ENCODE measurements at regions not wholly inside any gene's neighbourhood (a gene's known extent, or its start where the extent isn't known, plus 50 kb on each side); places are given as distances from the start of the nearest gene placed in this dataset.
"Not testable (repeated sequence)": the region's sequence is repeated elsewhere in the genome, so short reads cannot be mapped to it uniquely, and the experiment has no call there.

DNA sequence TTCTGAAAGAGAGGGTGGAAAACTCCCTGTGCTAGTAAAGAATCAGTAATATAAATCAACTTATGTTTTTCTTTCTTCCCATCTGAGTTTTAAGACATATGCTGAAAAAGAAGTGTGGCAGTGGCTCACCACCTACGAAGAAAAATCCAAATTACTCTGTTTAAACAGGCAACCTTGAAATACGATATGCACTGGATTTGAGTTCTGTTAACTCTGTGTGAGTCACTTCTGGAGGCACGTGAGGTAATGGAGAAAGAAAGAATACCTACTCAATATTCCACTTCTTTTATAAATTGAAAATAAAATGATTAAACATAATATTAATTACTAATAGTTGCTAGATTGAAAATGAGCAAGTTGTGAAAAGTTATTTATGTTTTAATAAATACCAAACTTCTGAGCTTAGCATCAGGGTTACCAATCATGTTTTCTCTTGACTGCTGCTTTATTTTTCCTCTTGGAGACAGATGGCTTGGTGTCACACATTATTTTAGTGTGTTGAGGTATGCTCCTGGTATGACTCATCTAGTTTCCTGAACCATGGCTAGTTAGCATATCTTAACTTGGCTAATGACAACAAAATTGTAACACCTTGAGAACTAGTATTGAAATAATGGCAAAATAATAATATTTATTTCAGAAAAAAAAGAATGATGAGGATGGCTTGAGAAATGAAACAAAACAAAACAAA, 1705.5 kb upstream of the PIK3C3 start:
- Histone ChIP-seq H2AFZ (ENCODE audit: low read depth, low read length) (no peak overlapping the region), H3K4me1 (ENCODE audit: insufficient read depth, low read length) (no peaks in the 10 kb centered on the region), H3K4me2 (ENCODE audit: low read length) (no peak overlapping the region), H3K36me3 (ENCODE audit: insufficient read depth, low read length) (no peaks in the 10 kb centered on the region), H3K79me2 (ENCODE audit: insufficient read depth, low read length) (no peaks in the 10 kb centered on the region), H3K9me3 (ENCODE audit: insufficient read depth, low read depth, low read length) (no peaks in the 10 kb centered on the region), H3K4me3 (ENCODE audit: insufficient read depth, low read depth, low read length) (no peak overlapping the region), H3K27me3 (ENCODE audit: insufficient read depth, low read length) (no peaks in the 10 kb centered on the region), H3K27ac (ENCODE audit: low read depth, low read length) (no peak overlapping the region), H3K9ac (ENCODE audit: low read length) (no peak overlapping the region), H4K20me1 (ENCODE audit: insufficient read depth, low read length) (no peaks in the 10 kb centered on the region)
- Mint-ChIP-seq H3K27ac (ENCODE audit: unreplicated experiment) (no peak overlapping the region), H3K4me1 (ENCODE audit: low read depth, unreplicated experiment) (peaks cover 10% of the 10 kb centered on the region), H3K9me3 (ENCODE audit: unreplicated experiment) (no peaks in the 10 kb centered on the region), H3K4me3 (ENCODE audit: unreplicated experiment) (no peak overlapping the region), H3K27me3 (ENCODE audit: low read depth, unreplicated experiment) (no peaks in the 10 kb centered on the region), H3K36me3 (ENCODE audit: low read depth, unreplicated experiment) (no peaks in the 10 kb centered on the region)
- no peak for TF ChIP-seq EZH2 (IDR thresholded peaks at IDR 0.05; ENCODE audit: insufficient read depth, low read length)
- TF ChIP-seq, protein P1, sequence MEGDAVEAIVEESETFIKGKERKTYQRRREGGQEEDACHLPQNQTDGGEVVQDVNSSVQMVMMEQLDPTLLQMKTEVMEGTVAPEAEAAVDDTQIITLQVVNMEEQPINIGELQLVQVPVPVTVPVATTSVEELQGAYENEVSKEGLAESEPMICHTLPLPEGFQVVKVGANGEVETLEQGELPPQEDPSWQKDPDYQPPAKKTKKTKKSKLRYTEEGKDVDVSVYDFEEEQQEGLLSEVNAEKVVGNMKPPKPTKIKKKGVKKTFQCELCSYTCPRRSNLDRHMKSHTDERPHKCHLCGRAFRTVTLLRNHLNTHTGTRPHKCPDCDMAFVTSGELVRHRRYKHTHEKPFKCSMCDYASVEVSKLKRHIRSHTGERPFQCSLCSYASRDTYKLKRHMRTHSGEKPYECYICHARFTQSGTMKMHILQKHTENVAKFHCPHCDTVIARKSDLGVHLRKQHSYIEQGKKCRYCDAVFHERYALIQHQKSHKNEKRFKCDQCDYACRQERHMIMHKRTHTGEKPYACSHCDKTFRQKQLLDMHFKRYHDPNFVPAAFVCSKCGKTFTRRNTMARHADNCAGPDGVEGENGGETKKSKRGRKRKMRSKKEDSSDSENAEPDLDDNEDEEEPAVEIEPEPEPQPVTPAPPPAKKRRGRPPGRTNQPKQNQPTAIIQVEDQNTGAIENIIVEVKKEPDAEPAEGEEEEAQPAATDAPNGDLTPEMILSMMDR (IDR thresholded peaks at IDR 0.05; ENCODE audit: insufficient read depth, low read depth, low read length), result no peak
- DNase-seq (ENCODE audit: low read depth), result peak; percentile 27
- no peak for FAIRE-seq

DNA sequence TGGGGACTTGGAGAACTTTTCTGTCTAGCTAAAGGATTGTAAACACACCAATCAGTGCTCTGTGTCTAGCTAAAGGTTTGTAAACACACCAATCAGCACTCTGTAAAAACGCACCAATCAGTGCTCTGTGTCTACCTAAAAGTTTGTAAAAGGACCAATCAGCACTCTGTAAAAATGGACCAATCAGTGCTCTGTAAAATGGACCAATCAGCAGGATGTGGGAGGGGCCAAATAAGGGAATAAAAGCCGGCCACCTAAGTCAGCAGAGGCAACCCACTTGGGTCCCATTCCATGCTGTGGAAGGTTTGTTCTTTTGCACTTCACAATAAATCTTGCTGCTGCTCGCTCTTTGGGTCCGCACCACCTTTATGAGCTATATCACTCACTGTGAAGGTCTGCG, 1709.4 kb upstream of the PIK3C3 start:
- H3K9me3 Mint-ChIP-seq (ENCODE audit: unreplicated experiment), result not testable (repeated sequence)

DNA sequence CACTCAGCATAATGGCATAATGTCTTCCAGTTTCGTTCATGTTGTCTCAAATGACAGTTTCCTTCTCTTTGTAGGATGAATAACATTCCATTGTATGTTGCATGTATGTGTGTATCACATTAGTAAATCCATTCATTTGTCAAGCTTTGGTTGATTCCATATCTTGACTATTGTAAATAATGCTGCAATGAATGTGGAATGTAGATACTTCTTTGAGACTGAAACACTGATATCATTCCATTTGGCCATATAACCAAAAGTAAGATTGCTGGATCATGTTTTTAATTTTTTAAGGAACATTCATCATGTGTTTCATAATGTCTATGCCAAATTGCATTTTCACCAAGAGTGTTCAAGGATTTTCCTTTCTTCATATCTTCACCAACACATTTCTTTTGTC, 1711.4 kb upstream of the PIK3C3 start:
- Mint-ChIP-seq H3K4me1 (ENCODE audit: low read depth, unreplicated experiment) (no peaks in the 10 kb centered on the region), H3K4me3 (ENCODE audit: unreplicated experiment) (no peak overlapping the region)
- FAIRE-seq, result no peak

More for the DNA sequence above, 1709.4 kb upstream of the PIK3C3 start:
- H2AFZ ChIP-seq (ENCODE audit: low read depth, low read length); H3K4me1 ChIP-seq (ENCODE audit: insufficient read depth, low read length); H3K79me2 ChIP-seq (ENCODE audit: insufficient read depth, low read length); H3K4me3 Mint-ChIP-seq (ENCODE audit: unreplicated experiment); DNase-seq (ENCODE audit: low read depth); H3K4me2 ChIP-seq (ENCODE audit: low read length); FAIRE-seq; H3K4me3 ChIP-seq (ENCODE audit: insufficient read depth, low read depth, low read length); H3K27me3 ChIP-seq (ENCODE audit: insufficient read depth, low read length); H3K9me3 ChIP-seq (ENCODE audit: insufficient read depth, low read depth, low read length); H4K20me1 ChIP-seq (ENCODE audit: insufficient read depth, low read length); H3K9ac ChIP-seq (ENCODE audit: low read length); H3K4me1 Mint-ChIP-seq (ENCODE audit: low read depth, unreplicated experiment); H3K27ac ChIP-seq (ENCODE audit: low read depth, low read length); H3K27me3 Mint-ChIP-seq (ENCODE audit: low read depth, unreplicated experiment); H3K36me3 Mint-ChIP-seq (ENCODE audit: low read depth, unreplicated experiment); H3K36me3 ChIP-seq (ENCODE audit: insufficient read depth, low read length); H3K27ac Mint-ChIP-seq (ENCODE audit: unreplicated experiment): not testable (repeated sequence)

More for the DNA sequence above, 1711.4 kb upstream of the PIK3C3 start:
- no peaks in the 10 kb centered on the region for H3K9me3 ChIP-seq (ENCODE audit: insufficient read depth, low read depth, low read length)
- H3K27me3 Mint-ChIP-seq (ENCODE audit: low read depth, unreplicated experiment), result no peaks in the 10 kb centered on the region
- H3K9ac ChIP-seq (ENCODE audit: low read length), result no peak overlapping the region
- no peak for TF ChIP-seq EZH2 (IDR thresholded peaks at IDR 0.05; ENCODE audit: insufficient read depth, low read length)
- TF ChIP-seq, protein P1 (IDR thresholded peaks at IDR 0.05; ENCODE audit: insufficient read depth, low read depth, low read length), result no peak
- H3K36me3 ChIP-seq (ENCODE audit: insufficient read depth, low read length), result no peaks in the 10 kb centered on the region
- H3K79me2 ChIP-seq (ENCODE audit: insufficient read depth, low read length), result no peaks in the 10 kb centered on the region
- no peaks in the 10 kb centered on the region for H4K20me1 ChIP-seq (ENCODE audit: insufficient read depth, low read length)
- H3K4me1 ChIP-seq (ENCODE audit: insufficient read depth, low read length), result no peaks in the 10 kb centered on the region
- no peak overlapping the region for H3K27ac ChIP-seq (ENCODE audit: low read depth, low read length)
- H3K27ac Mint-ChIP-seq (ENCODE audit: unreplicated experiment), result no peak overlapping the region
- H3K9me3 Mint-ChIP-seq (ENCODE audit: unreplicated experiment), result no peaks in the 10 kb centered on the region
- no peak overlapping the region for H2AFZ ChIP-seq (ENCODE audit: low read depth, low read length)
- H3K4me2 ChIP-seq (ENCODE audit: low read length), result no peak overlapping the region
- no peaks in the 10 kb centered on the region for H3K27me3 ChIP-seq (ENCODE audit: insufficient read depth, low read length)
- H3K4me3 ChIP-seq (ENCODE audit: insufficient read depth, low read depth, low read length), result no peak overlapping the region
- DNase-seq (ENCODE audit: low read depth), result peak; percentile 21
- H3K36me3 Mint-ChIP-seq (ENCODE audit: low read depth, unreplicated experiment), result no peaks in the 10 kb centered on the region
